Panc1 (cell line): ENCODE measurements at regions not wholly inside any gene's neighbourhood (a gene's known extent, or its start where the extent isn't known, plus 50 kb on each side); places are given as distances from the start of the nearest gene placed in this dataset.

Experiments
- ATAC-seq: fragments of 200-7000 bp; cut with Tn5 transposase; 2 replicates; pipeline ENCODE4 v1.9.1; 2020; ENCODE audit warnings: mild to moderate bottlenecking, moderate library complexity
- BruUV-seq: library from RNA; stranded (reverse); fragments of 400-500 nt; replicated peaks from 2 replicates; lab custom pipeline; 2021; lab: Mats Ljungman, UMichigan
- CTCF ChIA-PET: fragments of 300-600 bp; sonication (Branson Sonifier 250); formaldehyde crosslinking; loops from one replicate; lab custom pipeline; 2022; ENCODE audit warnings: antibody characterized with exemption; lab: Charles Lee
- POLR2A ChIA-PET: fragments of 300-600 bp; sonication (Branson Sonifier 250); formaldehyde crosslinking; loops from one replicate; lab custom pipeline; 2022; ENCODE audit warnings: antibody characterized with exemption; lab: Charles Lee
- DNase-seq: peaks from one replicate; pipeline ENCODE4 v3.0.0-alpha.2; 2010; ENCODE audit warnings: low read depth, low spot score
- H3K27ac ChIP-seq: 2 replicates; pipeline ENCODE4 v1.5.1; 2011; ENCODE audit warnings: mild to moderate bottlenecking, low read length, inconsistent platforms
- H3K27me3 ChIP-seq: fragments of 200-500 bp; sonication (Bioruptor generic); 2 replicates; pipeline ENCODE4 v1.6.0; 2014; ENCODE audit warnings: low read length, inconsistent platforms; ENCODE audit not compliant: control insufficient read depth, insufficient read depth
- H3K36me3 ChIP-seq: fragments of 200-500 bp; sonication (Bioruptor generic); 2 replicates; pipeline ENCODE4 v1.5.1; 2014; ENCODE audit warnings: inconsistent platforms, mild to moderate bottlenecking, low read length, moderate library complexity; ENCODE audit not compliant: control insufficient read depth, insufficient read depth
- H3K4me1 ChIP-seq: 2 replicates; pipeline ENCODE4 v1.5.1; 2011; ENCODE audit warnings: inconsistent platforms, mild to moderate bottlenecking, low read length, moderate library complexity; ENCODE audit not compliant: control insufficient read depth, insufficient read depth
- H3K4me3 ChIP-seq, 2 experiments: 2 replicates each; pipeline ENCODE4 v1.5.1; 2011 to 2012; ENCODE audit warnings: low read depth in 2 of 2, low read length in 2 of 2, mild to moderate bottlenecking in 2 of 2, inconsistent platforms in 1 of 2, moderate library complexity in 1 of 2
- H3K9me3 ChIP-seq: fragments of 200-500 bp; sonication (Bioruptor generic); 2 replicates; pipeline ENCODE4 v1.5.1; 2014; ENCODE audit warnings: low read depth, mild to moderate bottlenecking, inconsistent platforms, low read length, moderate library complexity; ENCODE audit not compliant: control insufficient read depth, insufficient read depth
- CTCF ChIP-seq: fragments of 450-650 bp; IDR thresholded peaks from 2 replicates; pipeline ENCODE4 v1.5.1; 2017; ENCODE audit warnings: mild to moderate bottlenecking
- POLR2AphosphoS5 ChIP-seq: IDR thresholded peaks from 2 replicates; pipeline ENCODE4 v1.6.1; 2012; ENCODE audit warnings: mild to moderate bottlenecking, low read depth, low read length, moderate library complexity
- REST ChIP-seq, 2 experiments: IDR thresholded peaks; 2 replicates each; pipeline ENCODE4 v1.6.1; 2011 to 2012; ENCODE audit warnings: low read depth in 2 of 2, control low read depth in 1 of 2, low read length in 1 of 2, mild to moderate bottlenecking in 1 of 2, moderate library complexity in 1 of 2; ENCODE audit not compliant: insufficient read depth in 1 of 2
- SIN3A ChIP-seq: IDR thresholded peaks from 2 replicates; pipeline ENCODE4 v1.6.1; 2012; ENCODE audit warnings: low read depth, mild to moderate bottlenecking, low read length, moderate library complexity, borderline replicate concordance; ENCODE audit not compliant: insufficient read depth
- TCF7L2 ChIP-seq: IDR thresholded peaks from 2 replicates; pipeline ENCODE4 v1.6.1; 2011; ENCODE audit warnings: mild to moderate bottlenecking, low read depth, low read length, inconsistent platforms
- in situ Hi-C: cut with HindIII; loops from 2 replicates; pipeline ENCODE4 v1.10.0; 2016; ENCODE audit warnings: low sequenced_read_pairs, low pct_unique_long_range_greater_than_20kb
- intact Hi-C: fragments of 100-400 bp; cut with micrococcal nuclease; formaldehyde crosslinking; loops from one replicate; pipeline ENCODE4 v1.10.0; 2022; ENCODE audit not compliant: unreplicated experiment

GRCh38 chr2:230661072-230661957 is 51.3 kb upstream of the CAB39 start:
- no peaks in the 10 kb centered on the region for H3K9me3 ChIP-seq
- ChIA-PET POLR2A (no interaction called here), CTCF (no interaction called here)
- ATAC-seq, result no peak
- DNase-seq, result no peak
- H3K4me3 ChIP-seq, result no peak overlapping the region
- no peaks in the 10 kb centered on the region for H3K27me3 ChIP-seq
- no TSS peak for BruUV-seq
- intact Hi-C loops, result no loop called here
- H3K4me1 ChIP-seq, result no peaks in the 10 kb centered on the region
- no peaks in the 10 kb centered on the region for H3K36me3 ChIP-seq
- in situ Hi-C loops, result no loop called here
- TF ChIP-seq SIN3A (no peak), CTCF (no peak), POLR2AphosphoS5 (no peak), TCF7L2 (no peak), REST (IDR thresholded peaks at IDR 0.05; ENCODE audit: insufficient read depth in 1 of 2, low read depth in 2 of 2, low read length in 1 of 2) (no peak)
- H3K27ac ChIP-seq, result no peak overlapping the region
